ENCODE measurements at regions not wholly inside any gene's neighbourhood (a gene's known extent, or its start where the extent isn't known, plus 50 kb on each side); places are given as distances from the start of the nearest gene placed in this dataset.

GRCh38 chr2:215611609-215612386, 175.9 kb upstream of the FN1 start:
- no peak for DNase-seq (ENCODE audit: low read depth in 4 of 4, low spot score in 2 of 4)

DNA sequence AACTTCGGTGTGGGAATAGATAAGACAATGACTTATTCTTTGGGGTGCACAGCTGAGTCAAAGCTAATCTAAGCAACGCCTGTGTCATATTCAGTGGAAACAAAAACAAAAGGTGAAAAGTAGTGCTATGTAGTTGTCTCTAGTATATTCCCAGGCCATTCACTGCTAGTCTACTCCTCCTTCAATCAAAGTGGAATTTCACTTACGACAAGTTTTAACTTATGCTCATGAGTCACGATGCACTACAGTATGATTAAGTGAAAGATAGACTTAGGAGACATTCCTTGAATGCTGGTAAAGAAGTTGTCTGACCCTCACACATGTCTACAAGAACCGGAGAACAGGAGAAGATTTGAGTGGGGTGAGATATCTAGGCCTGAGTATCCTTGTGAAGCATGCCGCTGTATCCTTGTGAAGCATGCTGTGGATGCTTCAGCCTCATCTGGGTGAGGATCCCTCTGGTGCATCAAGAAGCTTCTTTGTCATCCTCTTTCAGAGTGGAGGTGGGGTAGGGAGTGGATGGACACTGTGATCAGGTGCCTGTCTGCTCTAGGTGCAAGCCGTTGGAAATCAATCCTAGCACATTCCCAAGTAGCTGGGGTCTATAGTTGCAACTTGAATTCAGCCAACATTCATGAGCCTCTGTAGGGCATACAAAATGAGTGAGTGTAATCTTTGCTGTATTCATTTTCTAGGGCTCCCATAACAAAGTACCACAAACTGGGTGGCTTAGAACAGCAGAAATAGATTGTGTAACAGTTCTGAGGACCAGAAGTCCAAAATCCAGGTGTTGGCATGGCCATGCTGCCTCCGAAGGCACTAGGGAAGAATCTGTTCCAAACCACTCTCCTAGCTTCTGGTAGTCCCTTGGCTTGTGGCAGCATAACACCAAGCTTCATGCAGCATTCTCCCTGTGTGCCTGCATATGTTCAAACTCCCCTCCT, 173.5 kb upstream of the FN1 start:
- no peak for DNase-seq (ENCODE audit: low read depth in 4 of 4, low spot score in 2 of 4)

GRCh38 chr2:215607766-215608165, 171.9 kb upstream of the FN1 start:
- DNase-seq (ENCODE audit: low read depth in 4 of 4, low spot score in 2 of 4): no peak

DNA sequence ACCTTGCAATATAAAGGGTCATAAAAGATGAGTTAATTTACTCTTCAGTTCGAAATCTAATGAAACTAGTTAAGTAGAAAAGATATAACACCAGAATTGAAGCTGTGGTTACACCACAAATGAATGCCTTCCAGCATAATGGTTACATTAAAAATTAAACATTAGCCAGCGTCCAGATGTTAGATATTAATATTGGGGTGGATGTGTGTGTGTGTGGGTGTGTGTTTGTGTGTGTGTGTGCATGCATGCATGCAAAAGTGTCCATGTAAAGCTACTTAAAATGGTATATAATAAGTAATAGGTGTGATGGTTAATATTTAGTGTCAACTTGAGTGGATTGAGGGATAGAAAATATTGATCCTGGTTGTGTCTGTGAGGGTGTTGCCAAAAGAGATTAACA, 170.4 kb upstream of the FN1 start:
- no peak for DNase-seq (ENCODE audit: low read depth in 4 of 4, low spot score in 2 of 4)

GRCh38 chr2:215605214-215605613, 169.3 kb upstream of the FN1 start:
- DNase-seq (ENCODE audit: low read depth in 4 of 4, low spot score in 2 of 4): no peak

GRCh38 chr2:215604606-215605005, 168.7 kb upstream of the FN1 start:
- DNase-seq (ENCODE audit: low read depth in 4 of 4, low spot score in 2 of 4): no peak

GRCh38 chr2:215603440-215603839, 167.6 kb upstream of the FN1 start:
- DNase-seq (ENCODE audit: low read depth in 4 of 4, low spot score in 2 of 4): no peak

DNA sequence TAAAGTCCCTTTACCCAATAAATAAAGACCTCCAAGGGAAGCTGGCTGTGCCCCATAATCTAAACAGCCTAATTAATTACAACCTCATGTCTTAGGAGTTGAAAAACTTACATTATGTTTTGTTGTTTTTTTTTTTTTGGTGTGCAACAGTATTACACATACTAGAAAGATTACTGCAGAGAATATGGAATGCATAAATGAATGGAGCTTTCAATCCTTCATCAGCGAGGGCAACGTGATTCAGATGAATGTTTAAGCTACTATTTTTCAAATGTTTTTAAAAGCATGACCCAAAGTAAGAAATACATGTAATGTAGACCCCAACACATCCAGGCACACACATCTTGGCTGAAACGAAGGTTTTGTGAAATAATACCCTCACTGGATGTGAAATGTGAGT, 167.1 kb upstream of the FN1 start:
- DNase-seq (ENCODE audit: low read depth in 4 of 4, low spot score in 2 of 4): no peak

DNA sequence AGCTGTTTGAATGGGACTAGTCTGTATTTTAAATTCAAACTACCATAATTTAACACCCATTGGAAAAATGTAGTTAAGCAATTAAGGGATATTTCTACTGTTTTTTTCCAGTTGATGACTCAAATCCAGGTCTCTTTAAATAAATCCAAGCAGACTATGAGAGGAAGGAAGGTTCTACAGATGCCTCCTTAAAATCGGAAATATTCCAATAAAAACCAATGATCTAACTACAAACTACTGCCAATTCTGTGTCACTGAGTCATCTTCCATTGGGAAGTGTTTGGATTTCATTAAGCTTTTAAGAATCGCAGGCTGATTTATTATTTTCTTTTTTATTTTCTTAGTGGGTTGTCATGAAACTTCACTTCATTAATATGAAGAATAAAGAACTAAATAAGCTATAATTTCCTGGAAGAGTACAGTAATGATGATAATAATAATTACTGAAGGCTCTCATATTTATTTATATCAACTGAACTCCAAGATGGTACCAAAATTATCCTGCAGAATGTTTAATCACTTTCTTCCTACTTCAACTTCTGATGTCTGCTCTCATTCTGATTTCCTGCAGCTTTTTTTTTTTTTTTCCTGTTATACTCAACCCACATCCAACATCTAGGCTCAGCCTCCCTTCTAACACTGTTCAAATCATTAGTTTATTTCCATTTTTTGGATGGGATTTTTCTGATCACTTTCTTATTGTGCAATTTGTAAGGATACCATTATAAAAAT, 166.3 kb upstream of the FN1 start:
- DNase-seq (ENCODE audit: low read depth in 4 of 4, low spot score in 2 of 4): no peak

- no peak for DNase-seq (ENCODE audit: low read depth in 4 of 4, low spot score in 2 of 4)
Measured at GRCh38 chr2:215601526-215601925, 165.7 kb upstream of the FN1 start.

GRCh38 chr2:215598376-215598975, 162.6 kb upstream of the FN1 start:
- no peak for DNase-seq (ENCODE audit: low read depth in 4 of 4, low spot score in 2 of 4)

DNA sequence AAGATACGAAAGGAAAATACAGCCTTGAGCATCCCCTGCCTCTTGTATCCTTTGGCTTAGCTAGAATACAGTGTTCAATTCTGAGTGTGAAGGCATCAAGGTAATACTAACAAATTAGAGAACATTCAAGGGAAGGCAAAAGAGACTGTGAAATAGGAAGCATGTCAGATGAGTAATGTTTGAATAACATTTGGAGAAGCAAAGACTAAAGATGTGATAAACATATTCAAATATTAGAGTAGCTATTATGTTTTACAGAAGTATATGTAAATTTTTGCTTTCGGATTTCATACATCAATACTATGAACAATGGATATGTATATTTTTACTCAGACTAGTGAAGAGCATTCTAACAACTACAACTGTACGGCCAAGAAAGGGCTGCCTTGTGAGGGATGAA, 161.7 kb upstream of the FN1 start:
- DNase-seq (ENCODE audit: low read depth in 4 of 4, low spot score in 2 of 4): no peak

DNA sequence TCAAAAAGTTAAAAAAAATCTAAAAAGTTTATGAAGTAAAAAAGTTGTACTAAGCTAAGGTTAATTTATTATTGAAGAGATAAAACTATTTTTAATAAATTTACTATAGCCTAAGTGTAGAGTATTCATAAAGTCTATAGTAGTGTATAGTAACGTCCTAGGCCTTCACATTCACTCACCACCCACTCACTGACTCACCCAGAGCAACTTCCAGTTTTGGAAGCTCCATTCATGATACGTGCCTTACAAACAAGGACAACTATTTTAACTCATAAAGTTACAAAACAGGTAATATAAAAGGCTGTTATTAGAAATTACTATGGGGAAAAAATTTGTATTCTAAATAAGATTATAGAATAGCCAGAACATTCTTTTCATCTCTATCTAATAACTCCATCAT, 158.9 kb upstream of the FN1 start:
- no peak for DNase-seq (ENCODE audit: low read depth in 4 of 4, low spot score in 2 of 4)

DNA sequence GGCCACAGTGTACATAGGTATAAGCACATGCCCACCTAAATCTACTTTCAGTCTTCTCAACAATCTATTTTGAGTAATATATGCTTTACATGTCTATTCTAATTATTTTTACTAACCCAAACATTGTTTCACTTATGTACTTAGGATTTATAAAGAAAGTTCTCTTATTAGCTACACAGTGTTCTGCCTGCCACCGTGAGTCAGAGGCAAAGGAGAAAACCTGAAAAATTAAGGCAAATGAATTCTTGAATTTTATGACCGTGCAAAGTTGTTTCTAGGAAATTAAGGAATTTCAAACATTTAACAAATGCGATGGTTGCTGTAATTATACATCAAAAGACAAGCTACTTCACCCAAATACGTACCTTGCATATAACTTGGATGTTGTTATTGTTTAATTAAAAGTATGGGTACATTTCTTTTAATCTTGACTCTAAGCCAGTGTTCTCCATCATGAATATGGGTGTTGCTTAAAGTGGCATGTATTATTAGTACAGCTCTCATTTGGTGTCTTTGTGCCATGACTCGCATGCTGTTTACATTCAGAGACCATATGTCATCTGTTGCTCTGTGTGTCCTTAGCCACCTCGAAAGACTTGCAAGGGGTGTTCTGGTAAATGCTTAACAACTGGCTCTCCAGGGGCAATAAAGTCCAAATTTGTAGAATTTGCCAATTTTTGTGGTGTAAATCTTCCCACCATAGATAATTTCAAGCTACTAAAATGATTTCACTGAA, 154.3 kb upstream of the FN1 start:
- no peak for DNase-seq (ENCODE audit: low read depth in 4 of 4, low spot score in 2 of 4)

- DNase-seq (ENCODE audit: low read depth in 4 of 4, low spot score in 2 of 4): no peak
Measured at GRCh38 chr2:215583881-215584280, 148.0 kb upstream of the FN1 start.

DNA sequence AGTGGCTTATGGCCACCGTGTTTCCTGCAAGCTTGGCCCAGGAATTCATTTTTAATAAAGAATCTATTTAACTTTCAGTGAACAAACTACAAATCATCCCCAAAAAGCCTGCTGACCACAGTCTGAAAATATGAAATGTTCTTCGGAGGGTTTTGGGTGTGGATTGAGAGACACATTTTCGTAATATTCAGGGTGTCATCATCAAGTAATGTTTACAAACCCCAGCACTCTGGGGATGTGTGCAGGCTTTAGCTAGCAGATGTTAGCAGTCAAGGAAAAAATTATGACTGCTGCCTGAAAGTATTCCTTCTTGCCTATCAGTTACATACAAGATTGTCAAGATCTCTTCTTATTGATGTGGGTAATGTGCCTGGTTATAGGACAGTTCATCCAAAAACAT, 143.9 kb upstream of the FN1 start:
- DNase-seq (ENCODE audit: low read depth in 4 of 4, low spot score in 2 of 4): no peak

DNA sequence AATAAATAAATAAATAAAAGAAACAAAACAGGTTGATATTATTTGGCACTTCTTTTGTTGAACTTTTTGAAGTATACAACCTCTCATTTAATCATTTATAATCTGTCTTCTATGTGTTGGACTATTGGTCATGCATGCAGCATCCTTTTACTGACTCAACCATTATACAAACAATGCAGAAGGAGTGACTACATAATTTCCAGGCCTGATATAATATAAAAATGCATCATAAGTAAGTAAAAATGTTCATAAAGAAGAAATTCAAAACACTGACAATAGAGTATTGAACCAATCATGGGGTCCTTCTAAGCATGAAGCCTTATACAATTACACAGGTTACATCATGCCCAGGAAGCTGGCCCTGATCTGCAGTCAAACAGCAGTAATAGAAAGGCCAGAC, 141.5 kb upstream of the FN1 start:
- DNase-seq (ENCODE audit: low read depth in 4 of 4, low spot score in 2 of 4): no peak

- no peak for DNase-seq (ENCODE audit: low read depth in 4 of 4, low spot score in 2 of 4)
Measured at GRCh38 chr2:215576572-215576971, 140.7 kb upstream of the FN1 start.

GRCh38 chr2:215573496-215573895, 137.6 kb upstream of the FN1 start:
- no peak for DNase-seq (ENCODE audit: low read depth in 4 of 4, low spot score in 2 of 4)

GRCh38 chr2:215572341-215572848, 136.5 kb upstream of the FN1 start:
- no peak for DNase-seq (ENCODE audit: low read depth in 4 of 4, low spot score in 2 of 4)

Data from left renal cortex interstitium (tissue), 4 donors.